ENCODE measurements at regions not wholly inside any gene's neighbourhood (a gene's known extent, or its start where the extent isn't known, plus 50 kb on each side); places are given as distances from the start of the nearest gene placed in this dataset.

- DNase-seq = no peak
- peaks cover 55% of the 10 kb centered on the region for H3K4me1 Mint-ChIP-seq (ENCODE audit: low read depth)
- H3K36me3 Mint-ChIP-seq (ENCODE audit: insufficient read depth) = no peaks in the 10 kb centered on the region
- no peak overlapping the region for H3K4me3 Mint-ChIP-seq
- no peaks in the 10 kb centered on the region for H3K9me3 Mint-ChIP-seq
- ATAC-seq = no peak
- H3K27me3 Mint-ChIP-seq (ENCODE audit: low read depth) = no peaks in the 10 kb centered on the region
These were observed 57.0 kb downstream of the PHLDA1 start for GRCh38 chr12:75974323-75975187.

GRCh38 chr12:75971253-75971652 is 60.3 kb downstream of the PHLDA1 start:
- Mint-ChIP-seq H3K9me3 (no peaks in the 10 kb centered on the region), H3K36me3 (ENCODE audit: insufficient read depth) (no peaks in the 10 kb centered on the region), H3K4me3 (no peak overlapping the region), H3K4me1 (ENCODE audit: low read depth) (peaks cover 28% of the 10 kb centered on the region), H3K27me3 (ENCODE audit: low read depth) (no peaks in the 10 kb centered on the region)
- peak; percentile 86 to 90 for ATAC-seq
- no peak for DNase-seq

GRCh38 chr12:75970310-75970709 is 61.3 kb downstream of the PHLDA1 start:
- ATAC-seq (no peak), DNase-seq (no peak)
- no peaks in the 10 kb centered on the region for H3K27me3 Mint-ChIP-seq (ENCODE audit: low read depth)
- no peaks in the 10 kb centered on the region for H3K36me3 Mint-ChIP-seq (ENCODE audit: insufficient read depth)
- H3K4me3 Mint-ChIP-seq = no peak overlapping the region
- H3K4me1 Mint-ChIP-seq (ENCODE audit: low read depth) = peaks cover 22% of the 10 kb centered on the region
- no peaks in the 10 kb centered on the region for H3K9me3 Mint-ChIP-seq

GRCh38 chr12:75969768-75970167 is 61.8 kb downstream of the PHLDA1 start:
- Mint-ChIP-seq H3K4me1 (ENCODE audit: low read depth) (peaks cover 22% of the 10 kb centered on the region), H3K9me3 (no peaks in the 10 kb centered on the region), H3K36me3 (ENCODE audit: insufficient read depth) (no peaks in the 10 kb centered on the region), H3K27me3 (ENCODE audit: low read depth) (no peaks in the 10 kb centered on the region), H3K4me3 (no peak overlapping the region)
- peak in 1 of 2 donors; percentile 38 for ATAC-seq
- no peak for DNase-seq

- DNase-seq (no peak), ATAC-seq (no peak)
- H3K4me1 Mint-ChIP-seq (ENCODE audit: low read depth) = peaks cover 17% of the 10 kb centered on the region
- no peaks in the 10 kb centered on the region for H3K27me3 Mint-ChIP-seq (ENCODE audit: low read depth)
- H3K36me3 Mint-ChIP-seq (ENCODE audit: insufficient read depth) = no peaks in the 10 kb centered on the region
- no peak overlapping the region for H3K4me3 Mint-ChIP-seq
- no peaks in the 10 kb centered on the region for H3K9me3 Mint-ChIP-seq
These were observed 65.9 kb downstream of the PHLDA1 start for GRCh38 chr12:75965661-75966060.

- H3K4me1 Mint-ChIP-seq (ENCODE audit: low read depth) = peaks cover 20% of the 10 kb centered on the region
- no peak for ATAC-seq
- H3K4me3 Mint-ChIP-seq = no peak overlapping the region
- H3K27me3 Mint-ChIP-seq (ENCODE audit: low read depth) = no peaks in the 10 kb centered on the region
- H3K9me3 Mint-ChIP-seq = no peaks in the 10 kb centered on the region
- H3K36me3 Mint-ChIP-seq (ENCODE audit: insufficient read depth) = no peaks in the 10 kb centered on the region
- DNase-seq = no peak
These were observed 67.4 kb downstream of the PHLDA1 start for GRCh38 chr12:75964150-75964549.

- no peaks in the 10 kb centered on the region for H3K27me3 Mint-ChIP-seq (ENCODE audit: low read depth)
- H3K36me3 Mint-ChIP-seq (ENCODE audit: insufficient read depth) = no peaks in the 10 kb centered on the region
- DNase-seq (no peak), ATAC-seq (no peak)
- peaks cover 25% of the 10 kb centered on the region for H3K4me1 Mint-ChIP-seq (ENCODE audit: low read depth)
- no peak overlapping the region for H3K4me3 Mint-ChIP-seq
- H3K9me3 Mint-ChIP-seq = no peaks in the 10 kb centered on the region
These were observed 69.7 kb downstream of the PHLDA1 start for GRCh38 chr12:75961878-75962277.

GRCh38 chr12:75960954-75961661 is 70.5 kb downstream of the PHLDA1 start:
- Mint-ChIP-seq H3K27me3 (ENCODE audit: low read depth) (no peaks in the 10 kb centered on the region), H3K4me3 (no peak overlapping the region), H3K36me3 (ENCODE audit: insufficient read depth) (no peaks in the 10 kb centered on the region), H3K9me3 (no peaks in the 10 kb centered on the region), H3K4me1 (ENCODE audit: low read depth) (peaks cover 25% of the 10 kb centered on the region)
- ATAC-seq (no peak), DNase-seq (no peak)

GRCh38 chr12:75960086-75960910 is 71.3 kb downstream of the PHLDA1 start:
- Mint-ChIP-seq H3K4me1 (ENCODE audit: low read depth) (peaks cover 25% of the 10 kb centered on the region), H3K36me3 (ENCODE audit: insufficient read depth) (no peaks in the 10 kb centered on the region), H3K4me3 (no peak overlapping the region), H3K9me3 (no peaks in the 10 kb centered on the region), H3K27me3 (ENCODE audit: low read depth) (no peaks in the 10 kb centered on the region)
- no peak for DNase-seq
- no peak for ATAC-seq

- peaks cover 24% of the 10 kb centered on the region for H3K4me1 Mint-ChIP-seq (ENCODE audit: low read depth)
- H3K4me3 Mint-ChIP-seq = no peak overlapping the region
- H3K27me3 Mint-ChIP-seq (ENCODE audit: low read depth) = no peaks in the 10 kb centered on the region
- H3K36me3 Mint-ChIP-seq (ENCODE audit: insufficient read depth) = no peaks in the 10 kb centered on the region
- ATAC-seq (no peak), DNase-seq (no peak)
- no peaks in the 10 kb centered on the region for H3K9me3 Mint-ChIP-seq
These were observed 72.1 kb downstream of the PHLDA1 start for GRCh38 chr12:75959506-75959905.

GRCh38 chr12:75959060-75959459 is 72.5 kb downstream of the PHLDA1 start:
- Mint-ChIP-seq H3K9me3 (no peaks in the 10 kb centered on the region), H3K4me3 (no peak overlapping the region), H3K36me3 (ENCODE audit: insufficient read depth) (no peaks in the 10 kb centered on the region), H3K27me3 (ENCODE audit: low read depth) (no peaks in the 10 kb centered on the region), H3K4me1 (ENCODE audit: low read depth) (peaks cover 20% of the 10 kb centered on the region)
- ATAC-seq (no peak), DNase-seq (no peak)

GRCh38 chr12:75955251-75955650 is 76.3 kb downstream of the PHLDA1 start:
- ATAC-seq (no peak), DNase-seq (no peak)
- peaks cover 21% of the 10 kb centered on the region for H3K4me1 Mint-ChIP-seq (ENCODE audit: low read depth)
- no peak overlapping the region for H3K4me3 Mint-ChIP-seq
- H3K9me3 Mint-ChIP-seq = no peaks in the 10 kb centered on the region
- H3K27me3 Mint-ChIP-seq (ENCODE audit: low read depth) = no peaks in the 10 kb centered on the region
- no peaks in the 10 kb centered on the region for H3K36me3 Mint-ChIP-seq (ENCODE audit: insufficient read depth)

GRCh38 chr12:75954749-75955148 is 76.8 kb downstream of the PHLDA1 start:
- H3K36me3 Mint-ChIP-seq (ENCODE audit: insufficient read depth) = no peaks in the 10 kb centered on the region
- no peaks in the 10 kb centered on the region for H3K27me3 Mint-ChIP-seq (ENCODE audit: low read depth)
- DNase-seq (no peak), ATAC-seq (no peak)
- no peak overlapping the region for H3K4me3 Mint-ChIP-seq
- peaks cover 16% of the 10 kb centered on the region for H3K4me1 Mint-ChIP-seq (ENCODE audit: low read depth)
- no peaks in the 10 kb centered on the region for H3K9me3 Mint-ChIP-seq

- ATAC-seq (peak in 1 of 2 donors; percentile 43), DNase-seq (no peak)
- no peaks in the 10 kb centered on the region for H3K36me3 Mint-ChIP-seq (ENCODE audit: insufficient read depth)
- peaks cover 10% of the 10 kb centered on the region for H3K4me1 Mint-ChIP-seq (ENCODE audit: low read depth)
- H3K4me3 Mint-ChIP-seq = no peak overlapping the region
- H3K9me3 Mint-ChIP-seq = no peaks in the 10 kb centered on the region
- no peaks in the 10 kb centered on the region for H3K27me3 Mint-ChIP-seq (ENCODE audit: low read depth)
These were observed 77.5 kb downstream of the PHLDA1 start for GRCh38 chr12:75954041-75954440.
